ENCODE measurements at regions not wholly inside any gene's neighbourhood (a gene's known extent, or its start where the extent isn't known, plus 50 kb on each side); places are given as distances from the start of the nearest gene placed in this dataset.
"Not testable (repeated sequence)": the region's sequence is repeated elsewhere in the genome, so short reads cannot be mapped to it uniquely, and the experiment has no call there.

DNA sequence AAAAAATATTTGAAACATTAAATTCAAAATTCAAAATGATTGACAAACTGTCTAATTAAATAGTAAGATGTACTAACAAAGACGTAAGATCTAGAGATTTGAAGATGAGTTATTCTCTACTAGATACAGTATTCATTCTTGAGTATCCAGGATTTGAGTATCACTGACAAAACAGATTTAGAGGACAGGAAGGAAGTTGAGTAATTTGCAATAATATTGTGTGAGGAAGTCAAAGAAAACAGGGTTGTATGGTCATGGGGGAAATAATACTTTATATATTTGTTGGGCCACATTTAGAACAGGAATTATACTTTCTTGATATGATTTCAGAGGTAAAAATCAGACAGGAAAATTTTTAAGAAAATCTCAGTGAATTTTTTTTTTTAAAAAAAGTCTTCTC is 393.1 kb upstream of the CDIN1 start:
- Histone ChIP-seq H3K9me3 (no peaks in the 10 kb centered on the region), H3K27ac (no peak overlapping the region), H3K36me3 (no peaks in the 10 kb centered on the region), H3K4me3 (no peak overlapping the region), H3K27me3 (no peaks in the 10 kb centered on the region), H3K4me1 (no peaks in the 10 kb centered on the region)
- WGBS, 2 donors, result 86% methylated on average over 1 of the region's 1 CpG
- DNase-seq (ENCODE audit: low spot score in 2 of 2), result no peak
- TF ChIP-seq POLR2A (IDR thresholded peaks at IDR 0.05), result no peak
- TF ChIP-seq, protein P1, sequence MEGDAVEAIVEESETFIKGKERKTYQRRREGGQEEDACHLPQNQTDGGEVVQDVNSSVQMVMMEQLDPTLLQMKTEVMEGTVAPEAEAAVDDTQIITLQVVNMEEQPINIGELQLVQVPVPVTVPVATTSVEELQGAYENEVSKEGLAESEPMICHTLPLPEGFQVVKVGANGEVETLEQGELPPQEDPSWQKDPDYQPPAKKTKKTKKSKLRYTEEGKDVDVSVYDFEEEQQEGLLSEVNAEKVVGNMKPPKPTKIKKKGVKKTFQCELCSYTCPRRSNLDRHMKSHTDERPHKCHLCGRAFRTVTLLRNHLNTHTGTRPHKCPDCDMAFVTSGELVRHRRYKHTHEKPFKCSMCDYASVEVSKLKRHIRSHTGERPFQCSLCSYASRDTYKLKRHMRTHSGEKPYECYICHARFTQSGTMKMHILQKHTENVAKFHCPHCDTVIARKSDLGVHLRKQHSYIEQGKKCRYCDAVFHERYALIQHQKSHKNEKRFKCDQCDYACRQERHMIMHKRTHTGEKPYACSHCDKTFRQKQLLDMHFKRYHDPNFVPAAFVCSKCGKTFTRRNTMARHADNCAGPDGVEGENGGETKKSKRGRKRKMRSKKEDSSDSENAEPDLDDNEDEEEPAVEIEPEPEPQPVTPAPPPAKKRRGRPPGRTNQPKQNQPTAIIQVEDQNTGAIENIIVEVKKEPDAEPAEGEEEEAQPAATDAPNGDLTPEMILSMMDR (IDR thresholded peaks at IDR 0.05), result no peak
- no peak for TF ChIP-seq EP300 (IDR thresholded peaks at IDR 0.05)

DNA sequence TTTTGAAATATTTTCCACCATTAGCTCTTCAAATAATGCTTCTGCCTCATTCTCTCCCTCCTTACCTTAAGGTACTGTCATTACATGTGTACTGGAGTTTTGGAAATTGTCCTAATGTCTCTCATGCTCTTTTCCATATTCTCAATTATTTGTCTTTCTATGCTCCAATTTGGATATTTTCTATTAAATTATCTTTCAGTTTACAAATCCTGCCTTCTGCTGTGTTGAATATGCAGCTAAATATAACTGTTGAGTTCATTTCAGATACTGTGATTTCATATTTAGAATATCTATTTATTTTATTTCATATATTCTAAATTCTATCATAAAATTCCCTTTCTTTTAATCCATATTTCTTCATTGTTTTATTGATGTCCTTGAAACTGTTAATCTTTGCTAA is 388.0 kb upstream of the CDIN1 start:
- TF ChIP-seq POLR2A (IDR thresholded peaks at IDR 0.05) (no peak), EP300 (IDR thresholded peaks at IDR 0.05) (no peak)
- TF ChIP-seq, protein P1 (IDR thresholded peaks at IDR 0.05), result no peak
- H3K27ac ChIP-seq, result no peak overlapping the region
- H3K36me3 ChIP-seq, result no peaks in the 10 kb centered on the region
- no peak overlapping the region for H3K4me3 ChIP-seq
- no peaks in the 10 kb centered on the region for H3K4me1 ChIP-seq
- no peaks in the 10 kb centered on the region for H3K27me3 ChIP-seq
- no peaks in the 10 kb centered on the region for H3K9me3 ChIP-seq
- no peak for DNase-seq (ENCODE audit: low spot score in 2 of 2)

DNA sequence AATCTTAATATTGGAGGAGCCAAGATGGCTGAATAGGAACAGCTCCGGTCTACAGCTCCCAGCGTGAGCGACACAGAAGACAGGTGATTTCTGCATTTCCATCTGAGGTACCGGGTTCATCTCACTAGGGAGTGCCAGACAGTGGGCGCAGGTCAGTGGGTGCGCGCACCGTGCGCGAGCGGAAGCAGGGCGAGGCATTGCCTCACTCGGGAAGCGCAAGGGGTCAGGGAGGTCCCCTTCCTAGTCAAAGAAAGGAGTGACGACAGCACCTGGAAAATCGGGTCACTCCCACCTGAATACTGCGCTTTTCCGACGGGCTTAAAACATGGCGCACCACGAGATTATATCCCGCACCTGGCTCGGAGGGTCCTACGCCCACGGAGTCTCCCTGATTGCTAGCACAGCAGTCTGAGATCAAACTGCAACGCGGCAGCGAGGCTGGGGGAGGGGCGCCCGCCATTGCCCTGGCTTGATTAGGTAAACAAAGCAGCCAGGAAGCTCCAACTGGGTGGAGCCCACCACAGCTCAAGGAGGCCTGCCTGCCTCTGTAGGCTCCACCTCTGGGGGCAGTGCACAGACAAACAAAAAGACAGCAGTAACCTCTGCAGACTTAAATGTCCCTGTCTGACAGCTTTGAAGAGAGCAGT is 383.9 kb upstream of the CDIN1 start:
- 95 to 96% methylated on average over 30 of the region's 30 CpGs for WGBS, 2 donors
- not testable (repeated sequence) for DNase-seq (ENCODE audit: low spot score in 2 of 2); H3K27ac ChIP-seq; H3K27me3 ChIP-seq; H3K9me3 ChIP-seq; H3K36me3 ChIP-seq; H3K4me3 ChIP-seq; H3K4me1 ChIP-seq

DNA sequence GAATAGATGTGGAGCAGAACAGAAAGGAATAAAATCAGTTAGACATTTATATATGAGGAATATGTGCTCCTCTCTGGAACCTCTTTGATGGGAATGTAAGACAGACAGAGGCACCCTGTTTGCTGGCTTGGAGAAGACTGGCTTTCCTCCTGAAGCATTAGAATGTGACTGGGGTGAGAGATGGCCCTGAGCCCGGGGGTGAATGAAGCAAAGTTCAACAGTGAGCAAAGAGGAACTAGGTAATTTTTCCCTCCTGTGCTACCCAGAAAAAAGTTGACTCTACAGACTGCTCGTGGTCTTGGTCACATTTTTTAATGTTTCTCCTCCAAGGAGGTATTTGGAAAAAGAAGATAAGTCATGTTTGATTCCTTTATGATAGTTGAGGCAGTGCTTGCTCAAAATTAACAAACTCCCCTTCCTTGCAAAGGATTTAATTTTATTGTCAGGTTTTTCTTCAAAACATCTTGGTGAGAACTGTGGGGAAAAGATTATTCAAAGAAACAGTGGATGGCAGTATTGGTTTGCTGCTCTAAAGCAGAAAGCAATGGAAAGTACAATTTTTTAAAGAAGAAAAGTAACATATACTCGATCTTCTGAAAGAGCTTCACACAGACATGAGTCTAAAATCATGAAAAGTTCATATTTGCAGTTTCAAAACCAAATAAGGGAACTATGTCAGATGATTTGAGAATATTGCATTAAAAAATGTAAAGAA is 370.4 kb upstream of the CDIN1 start:
- WGBS, 2 donors, result 54 to 66% methylated on average over 3 of the region's 3 CpGs
- TF ChIP-seq POLR2A (IDR thresholded peaks at IDR 0.05), result no peak
- TF ChIP-seq, protein P1 (IDR thresholded peaks at IDR 0.05), result no peak
- TF ChIP-seq EP300 (IDR thresholded peaks at IDR 0.05), result no peak
- DNase-seq (ENCODE audit: low spot score in 2 of 2), result no peak

DNA sequence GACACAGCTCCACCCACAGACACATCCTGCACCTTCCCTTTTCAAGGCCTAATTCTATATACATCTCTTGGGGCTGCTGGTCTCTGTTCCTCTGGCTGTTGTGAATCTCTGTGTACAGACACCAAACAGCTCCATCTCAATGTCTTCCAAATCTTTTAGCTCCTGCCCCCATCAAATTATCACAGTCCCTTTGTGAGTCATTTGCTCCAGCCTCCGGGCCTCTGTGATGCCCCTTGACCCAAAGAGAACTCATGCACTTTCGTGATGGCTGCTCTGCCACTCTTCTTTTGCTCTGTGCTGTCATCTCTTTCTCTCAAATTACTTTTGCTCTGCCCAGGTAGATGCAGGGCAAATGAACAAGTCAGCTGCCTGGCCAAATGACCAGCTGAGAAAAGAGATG is 369.0 kb upstream of the CDIN1 start:
- no peaks in the 10 kb centered on the region for H3K36me3 ChIP-seq
- no peaks in the 10 kb centered on the region for H3K4me1 ChIP-seq
- no peak overlapping the region for H3K27ac ChIP-seq
- H3K9me3 ChIP-seq, result no peaks in the 10 kb centered on the region
- H3K4me3 ChIP-seq, result no peak overlapping the region
- H3K27me3 ChIP-seq, result no peaks in the 10 kb centered on the region
- TF ChIP-seq EP300 (IDR thresholded peaks at IDR 0.05) (no peak), POLR2A (IDR thresholded peaks at IDR 0.05) (no peak)
- TF ChIP-seq, protein P1 (IDR thresholded peaks at IDR 0.05), result no peak
- WGBS, 2 donors, result 63 to 66% methylated on average over 2 of the region's 2 CpGs
- no peak for DNase-seq (ENCODE audit: low spot score in 2 of 2)

More for the DNA sequence above, 370.4 kb upstream of the CDIN1 start:
- Histone ChIP-seq H3K9me3 (no peaks in the 10 kb centered on the region), H3K27ac (no peak overlapping the region), H3K4me3 (no peak overlapping the region), H3K36me3 (no peaks in the 10 kb centered on the region), H3K27me3 (no peaks in the 10 kb centered on the region), H3K4me1 (no peaks in the 10 kb centered on the region)

All from tibial nerve (tissue), 4 donors.